Left hindlimb (tissue), 1 donor: ENCODE measurements at regions not wholly inside any gene's neighbourhood (a gene's known extent, or its start where the extent isn't known, plus 50 kb on each side); places are given as distances from the start of the nearest gene placed in this dataset.
"Not testable (repeated sequence)": the region's sequence is repeated elsewhere in the genome, so short reads cannot be mapped to it uniquely, and the experiment has no call there.

ENCODE experiments used
- DNase-seq: peaks from one replicate; pipeline ENCODE4 v3.0.0-alpha.2; 2018

- not testable (repeated sequence) for DNase-seq
Measured at GRCh38 chr3:125918024-125918423, 51.0 kb upstream of the ROPN1B start.

GRCh38 chr3:125918451-125918850, 50.5 kb upstream of the ROPN1B start:
- not testable (repeated sequence) for DNase-seq

- DNase-seq = not testable (repeated sequence)
Measured at GRCh38 chr3:125918866-125919265, 50.1 kb upstream of the ROPN1B start.
